Endodermal cell (in vitro differentiated cells): ENCODE measurements at regions not wholly inside any gene's neighbourhood (a gene's known extent, or its start where the extent isn't known, plus 50 kb on each side); places are given as distances from the start of the nearest gene placed in this dataset.
A peak's percentile ranks its signal among the peaks of the same experiment; 100 is the strongest.

Experiments used
- DNase-seq: peaks from one replicate; pipeline ENCODE4 v3.0.0-alpha.2; 2017
- H3K27ac ChIP-seq: 2 replicates; pipeline ENCODE4 v1.5.1; 2013; ENCODE audit warnings: mild to moderate bottlenecking, low read depth, low read length, moderate library complexity
- H3K27me3 ChIP-seq: 2 replicates; pipeline ENCODE4 v1.6.1; 2013; ENCODE audit warnings: mild to moderate bottlenecking, low read length, moderate library complexity; ENCODE audit not compliant: insufficient read depth, control insufficient read depth, poor library complexity, severe bottlenecking
- H3K36me3 ChIP-seq: 2 replicates; pipeline ENCODE4 v1.7.0; 2013; ENCODE audit warnings: mild to moderate bottlenecking, low read length, moderate library complexity; ENCODE audit not compliant: control insufficient read depth, insufficient read depth
- H3K4me1 ChIP-seq: one replicate; pipeline ENCODE4 v1.7.0; 2013; ENCODE audit warnings: low read length; ENCODE audit not compliant: control insufficient read depth, insufficient read depth
- H3K4me3 ChIP-seq: 2 replicates; pipeline ENCODE4 v1.5.1; 2013; ENCODE audit warnings: mild to moderate bottlenecking, low read length, moderate library complexity
- H3K9ac ChIP-seq: 2 replicates; pipeline ENCODE4 v1.6.1; 2013; ENCODE audit warnings: mild to moderate bottlenecking, low read length, moderate library complexity; ENCODE audit not compliant: poor library complexity, severe bottlenecking; ENCODE audit errors: extremely low read depth
- H3K9me3 ChIP-seq: 2 replicates; pipeline ENCODE4 v1.6.1; 2013; ENCODE audit warnings: mild to moderate bottlenecking, low read length, moderate library complexity; ENCODE audit not compliant: control insufficient read depth
- H3K27ac Mint-ChIP-seq: 2 replicates; pipeline ENCODE4 v1.8.0; 2020; ENCODE audit warnings: mixed read lengths
- H3K27me3 Mint-ChIP-seq: 2 replicates; pipeline ENCODE4 v1.8.0; 2021; ENCODE audit warnings: mild to moderate bottlenecking, mixed read lengths; ENCODE audit not compliant: insufficient read depth
- H3K36me3 Mint-ChIP-seq: 2 replicates; pipeline ENCODE4 v1.8.0; 2020; ENCODE audit warnings: low read depth, mixed read lengths
- H3K4me1 Mint-ChIP-seq: 2 replicates; pipeline ENCODE4 v1.8.0; 2020; ENCODE audit warnings: mixed read lengths
- H3K4me3 Mint-ChIP-seq: 2 replicates; pipeline ENCODE4 v1.8.0; 2020; ENCODE audit warnings: mild to moderate bottlenecking, moderate library complexity, mixed read lengths
- H3K9me3 Mint-ChIP-seq: 2 replicates; pipeline ENCODE4 v1.8.0; 2020; ENCODE audit warnings: mild to moderate bottlenecking, mixed read lengths
- CTCF ChIP-seq: fragments of 200-600 bp; sonication (generic); conservative IDR thresholded peaks from 2 replicates; pipeline ENCODE4 v1.5.0; 2021; ENCODE audit warnings: antibody characterized with exemption, mild to moderate bottlenecking
- WGBS, 2 experiments: methylation state at CpG; one replicate each; pipeline versions ENCODE4 v1.1.5 to v1.1.7; 2013; ENCODE audit warnings: missing lambda C conversion rate in 2 of 2, mixed read lengths in 1 of 2; ENCODE audit not compliant: insufficient coverage in 1 of 2, insufficient read length in 1 of 2; 5-methylcytosine and 5-hydroxymethylcytosine counted together

GRCh38 chr16:51402785-51403184, 251.7 kb upstream of the SALL1 start:
- Mint-ChIP-seq H3K27me3 (no peaks in the 10 kb centered on the region), H3K4me1 (peaks cover 2% of the 10 kb centered on the region), H3K9me3 (peaks cover 21% of the 10 kb centered on the region), H3K27ac (no peak overlapping the region), H3K36me3 (peaks cover 5% of the 10 kb centered on the region), H3K4me3 (no peak overlapping the region)
- Histone ChIP-seq H3K9ac (no peak overlapping the region), H3K27ac (no peak overlapping the region), H3K4me3 (no peak overlapping the region), H3K27me3 (no peaks in the 10 kb centered on the region), H3K36me3 (no peaks in the 10 kb centered on the region), H3K9me3 (peaks cover 19% of the 10 kb centered on the region), H3K4me1 (no peaks in the 10 kb centered on the region)
- DNase-seq: no peak
- no peak for TF ChIP-seq CTCF
- WGBS, 2 experiments: 80 to 85% methylated on average over 1 to 3 of the region's 3 CpGs

- TF ChIP-seq CTCF: no peak
- no peaks in the 10 kb centered on the region for H3K36me3 ChIP-seq
- 100% methylated on average over 1 of the region's 1 CpG; no CpG with 5 or more reads in 1 of the 2 experiments for WGBS, 2 experiments
- H3K4me3 Mint-ChIP-seq: no peak overlapping the region
- no peaks in the 10 kb centered on the region for H3K27me3 ChIP-seq
- H3K4me1 ChIP-seq: no peaks in the 10 kb centered on the region
- H3K9me3 Mint-ChIP-seq: peaks cover 21% of the 10 kb centered on the region
- peaks cover 5% of the 10 kb centered on the region for H3K36me3 Mint-ChIP-seq
- H3K27ac Mint-ChIP-seq: no peak overlapping the region
- no peak overlapping the region for H3K9ac ChIP-seq
- DNase-seq: no peak
- no peak overlapping the region for H3K27ac ChIP-seq
- no peak overlapping the region for H3K4me3 ChIP-seq
- H3K4me1 Mint-ChIP-seq: peaks cover 2% of the 10 kb centered on the region
- peaks cover 19% of the 10 kb centered on the region for H3K9me3 ChIP-seq
- no peaks in the 10 kb centered on the region for H3K27me3 Mint-ChIP-seq
Measured at GRCh38 chr16:51402298-51402697, 251.2 kb upstream of the SALL1 start.

GRCh38 chr16:51401673-51402072, 250.6 kb upstream of the SALL1 start:
- no peak for DNase-seq
- no peak overlapping the region for H3K27ac ChIP-seq
- no peak for TF ChIP-seq CTCF
- H3K9me3 ChIP-seq: peaks cover 19% of the 10 kb centered on the region
- H3K27me3 Mint-ChIP-seq: no peaks in the 10 kb centered on the region
- H3K27ac Mint-ChIP-seq: no peak overlapping the region
- H3K36me3 ChIP-seq: no peaks in the 10 kb centered on the region
- H3K36me3 Mint-ChIP-seq: peaks cover 5% of the 10 kb centered on the region
- H3K4me1 ChIP-seq: no peaks in the 10 kb centered on the region
- peaks cover 2% of the 10 kb centered on the region for H3K4me1 Mint-ChIP-seq
- H3K9ac ChIP-seq: no peak overlapping the region
- H3K9me3 Mint-ChIP-seq: peaks cover 21% of the 10 kb centered on the region
- no peaks in the 10 kb centered on the region for H3K27me3 ChIP-seq
- peak overlapping the region; percentile 43 for H3K4me3 ChIP-seq
- WGBS, 2 experiments: 95 to 100% methylated on average over 1 to 2 of the region's 2 CpGs
- H3K4me3 Mint-ChIP-seq: no peak overlapping the region
